ENCODE measurements at regions not wholly inside any gene's neighbourhood (a gene's known extent, or its start where the extent isn't known, plus 50 kb on each side); places are given as distances from the start of the nearest gene placed in this dataset.
"Not testable (repeated sequence)": the region's sequence is repeated elsewhere in the genome, so short reads cannot be mapped to it uniquely, and the experiment has no call there.

DNA sequence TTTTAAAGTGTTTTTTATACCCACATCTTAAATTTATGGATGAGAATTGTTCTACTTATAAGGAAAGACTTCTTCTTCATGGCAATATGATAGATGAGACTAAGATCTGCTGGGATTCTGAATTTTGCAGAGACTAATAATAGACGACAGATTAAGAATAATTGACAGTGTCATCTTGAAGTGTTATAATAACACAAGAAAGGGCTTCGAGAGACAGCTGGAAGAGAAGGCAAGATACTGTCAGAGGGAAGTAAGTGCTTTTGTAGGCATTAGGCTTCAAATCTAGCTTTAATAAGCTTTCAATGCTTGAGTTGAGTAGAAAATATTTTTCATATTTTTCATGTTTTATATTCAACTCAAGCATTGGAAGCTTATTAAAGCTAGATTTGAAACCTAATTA, 797.6 kb upstream of the PABPC4L start:
- no peak for DNase-seq

DNA sequence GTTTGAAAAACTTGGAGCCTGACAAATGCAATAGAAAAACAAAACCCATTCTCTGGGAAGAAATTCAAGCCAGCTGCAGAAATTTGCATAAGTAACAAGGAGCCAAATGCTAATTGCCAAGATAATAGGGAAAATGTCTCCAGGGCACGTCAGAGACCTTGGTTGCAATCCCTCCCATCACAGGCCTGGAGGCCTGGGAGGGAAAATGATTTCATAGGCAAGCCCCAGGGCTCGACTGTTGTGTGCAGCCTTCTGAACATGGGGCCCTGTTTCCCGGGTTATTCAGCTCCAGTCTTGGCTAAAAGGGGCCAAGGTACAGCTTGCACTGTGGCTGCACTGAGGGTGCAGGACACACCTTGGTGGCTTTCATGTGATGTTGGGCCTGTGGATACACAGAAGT, 760.4 kb upstream of the PABPC4L start:
- no peak for DNase-seq

GRCh38 chr4:134958862-134959261, 757.3 kb upstream of the PABPC4L start:
- no peak for DNase-seq

GRCh38 chr4:134955059-134955458, 753.5 kb upstream of the PABPC4L start:
- DNase-seq, result no peak

DNA sequence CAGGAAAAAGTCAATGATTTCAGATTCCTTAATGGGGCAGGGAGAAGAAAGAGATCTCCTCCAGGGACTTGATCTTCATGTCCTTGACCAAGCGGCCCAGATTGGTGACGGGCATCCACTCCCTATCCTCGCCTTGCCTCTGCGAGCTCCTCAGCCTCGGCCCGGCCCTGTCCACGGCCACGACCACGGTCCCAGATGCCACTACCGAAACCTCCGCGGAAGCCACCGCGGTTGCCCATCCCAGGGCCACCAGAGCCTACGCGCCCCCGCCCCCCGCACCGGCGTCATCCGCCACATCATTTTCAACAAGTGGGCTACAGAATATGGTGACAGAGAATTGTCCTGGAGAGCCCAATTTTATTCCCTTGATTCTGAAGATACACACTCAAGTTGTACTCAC, 751.2 kb upstream of the PABPC4L start:
- DNase-seq, result no peak

- no peak for DNase-seq
Measured at GRCh38 chr4:134952305-134952704, 750.7 kb upstream of the PABPC4L start.

DNA sequence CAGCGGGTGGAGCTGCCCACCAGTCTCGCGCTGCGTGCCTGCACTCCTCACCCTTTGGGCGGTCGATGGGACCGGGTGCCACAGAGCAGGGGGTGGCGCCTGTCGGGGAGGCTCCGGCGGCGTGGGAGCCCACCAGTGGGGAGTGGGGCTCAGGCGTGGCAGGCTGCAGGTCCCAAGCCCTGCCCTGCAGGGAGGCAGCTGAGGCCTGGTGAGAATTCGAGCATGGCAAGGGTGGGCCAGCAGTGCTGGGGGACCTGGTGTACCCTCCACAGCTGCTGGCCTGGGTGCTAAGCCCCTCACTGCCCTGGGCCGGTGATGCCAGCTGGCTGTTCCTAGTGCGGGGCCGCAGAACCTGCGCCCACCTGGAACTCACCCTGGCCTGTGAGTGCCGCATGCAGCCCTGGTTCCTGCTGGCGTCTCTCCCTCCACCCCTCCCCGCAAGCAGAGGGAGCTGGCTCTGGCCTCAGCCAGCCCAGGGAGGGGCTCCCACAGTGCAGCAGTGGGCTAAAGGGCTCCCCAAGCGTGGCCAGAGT, 746.6 kb upstream of the PABPC4L start:
- DNase-seq, result no peak

DNA sequence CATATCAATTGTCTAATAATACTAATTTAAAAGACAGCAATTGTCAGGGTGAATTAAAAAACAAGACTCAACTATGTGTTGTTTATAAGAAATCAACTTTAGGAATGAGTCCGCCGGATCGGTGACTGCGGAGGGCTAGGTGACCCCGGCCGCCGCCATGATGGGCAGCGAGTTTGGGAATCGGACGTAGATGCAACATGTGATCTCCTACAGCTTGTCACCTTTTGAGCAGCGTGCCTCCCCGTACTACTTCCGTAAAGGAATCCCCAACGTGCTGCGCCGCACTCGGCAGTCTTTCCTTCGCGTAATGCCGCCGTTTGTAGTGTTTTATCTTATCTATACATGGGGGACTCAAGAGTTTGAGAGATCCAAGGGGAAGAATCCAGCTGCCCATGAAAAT, 742.5 kb upstream of the PABPC4L start:
- no peak for DNase-seq

DNA sequence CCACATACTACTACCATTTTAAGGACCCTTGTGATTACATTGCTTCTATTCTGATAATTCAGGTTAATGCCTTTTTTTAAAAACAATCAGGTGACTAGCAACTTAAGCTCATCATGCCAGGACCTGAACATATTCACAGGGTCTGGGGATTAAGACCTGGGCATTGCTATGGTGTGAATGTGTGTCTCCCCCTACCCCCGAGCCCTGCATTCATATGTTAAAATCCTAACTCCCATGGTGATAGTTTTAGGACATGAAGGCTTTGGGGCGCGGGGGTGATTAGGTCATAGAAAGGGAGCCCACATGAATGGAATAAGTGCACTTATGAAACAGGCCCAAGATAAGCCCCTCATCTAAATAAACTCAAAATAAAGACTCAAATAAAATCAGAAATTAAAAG, 734.4 kb upstream of the PABPC4L start:
- no peak for DNase-seq

- peak; percentile 0 for DNase-seq
Measured at GRCh38 chr4:134935320-134935719, 733.7 kb upstream of the PABPC4L start.

DNA sequence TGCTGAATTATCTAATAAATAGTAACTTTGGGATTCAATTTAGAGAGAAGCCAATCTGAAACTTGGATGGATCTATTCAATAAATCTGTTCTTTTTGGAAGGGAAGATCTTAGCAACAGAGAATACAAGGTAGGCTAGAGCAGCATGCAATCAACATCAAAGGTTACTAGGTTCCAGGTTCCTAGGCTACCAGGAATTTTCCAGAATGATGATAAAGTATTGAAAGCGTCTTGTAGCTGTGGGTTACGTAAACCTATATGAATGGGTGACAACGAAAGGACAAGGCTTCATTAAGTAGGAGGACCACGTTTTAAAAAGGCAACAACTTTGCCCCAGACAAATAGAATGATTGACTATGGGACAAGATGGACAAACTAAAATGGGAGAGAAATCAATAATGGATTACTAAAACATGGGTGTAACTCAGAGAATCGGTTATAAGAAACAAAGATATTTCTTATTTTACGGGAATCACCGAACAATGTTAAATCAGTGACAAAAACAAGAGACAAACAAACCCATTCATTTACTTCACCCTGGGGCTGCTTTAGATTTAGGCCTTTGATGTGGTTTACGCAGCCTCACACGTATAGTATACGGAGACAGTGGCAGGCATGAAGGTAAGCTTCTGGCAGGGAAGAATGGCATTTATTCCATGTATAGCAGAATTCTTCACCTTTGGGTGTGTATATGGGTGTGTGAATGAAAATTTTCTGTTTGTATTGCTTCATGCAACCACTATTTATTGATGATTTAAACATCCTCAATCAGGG, 732.6 kb upstream of the PABPC4L start:
- no peak for DNase-seq

DNA sequence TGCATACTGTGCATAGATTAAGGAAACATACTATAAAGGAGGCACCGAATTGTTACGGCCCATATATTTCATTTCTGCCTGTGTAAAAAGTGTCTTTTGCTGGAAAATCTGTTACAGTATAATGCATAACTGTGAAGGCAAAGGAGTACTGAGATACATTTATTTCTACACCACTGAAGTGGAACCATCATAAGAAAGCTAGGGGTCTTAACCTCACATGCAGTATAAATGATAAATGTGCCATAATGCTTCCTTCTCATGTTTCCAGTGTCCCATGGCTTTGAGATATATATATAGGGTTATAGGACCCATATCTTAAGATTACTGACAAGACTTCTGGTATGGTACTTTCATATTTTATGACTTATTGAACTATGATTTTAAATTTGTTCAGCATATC, 713.8 kb upstream of the PABPC4L start:
- no peak for DNase-seq

- DNase-seq, result not testable (repeated sequence)
Measured at GRCh38 chr4:134914250-134914649, 712.7 kb upstream of the PABPC4L start.

DNA sequence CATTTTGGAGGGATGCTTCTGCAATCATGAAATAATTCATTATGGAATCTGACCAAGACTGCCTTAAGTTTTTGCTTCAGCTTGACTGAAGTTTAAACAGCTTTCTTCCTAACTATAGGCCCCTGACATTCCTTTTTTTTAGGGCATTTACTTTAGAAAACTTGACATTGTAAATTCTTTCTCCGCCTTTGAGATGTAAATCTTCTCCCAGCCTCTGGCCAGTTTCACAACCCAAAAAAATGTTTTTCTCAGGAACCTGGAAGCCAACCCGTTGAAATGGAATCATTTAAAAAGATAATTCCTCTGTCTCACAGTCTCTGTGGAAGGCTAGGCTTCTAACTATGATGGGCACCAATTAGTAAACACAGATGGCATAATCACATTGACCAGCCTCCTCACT, 710.4 kb upstream of the PABPC4L start:
- DNase-seq, result no peak

- no peak for DNase-seq
Measured at GRCh38 chr4:134906404-134907023, 704.9 kb upstream of the PABPC4L start.

- DNase-seq, result no peak
Measured at GRCh38 chr4:134905061-134905460, 703.5 kb upstream of the PABPC4L start.

DNA sequence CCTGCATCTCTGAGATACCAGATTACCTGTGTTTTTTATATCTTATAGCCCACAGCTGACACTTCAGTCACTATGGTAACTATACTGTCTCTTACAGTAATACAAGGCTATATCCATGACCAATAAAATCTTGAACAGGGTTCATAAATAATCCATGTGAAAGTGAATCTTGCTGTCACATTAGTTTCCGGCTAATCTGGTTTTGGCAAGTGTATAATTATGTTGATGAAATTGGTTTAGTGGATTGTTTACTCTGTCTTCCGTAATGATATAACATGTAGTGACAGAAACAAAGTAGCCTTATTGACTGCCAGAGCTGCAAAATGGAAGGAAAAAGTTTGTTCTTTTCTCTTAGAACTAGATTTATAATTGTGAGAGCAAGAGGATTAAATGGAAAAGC, 686.6 kb upstream of the PABPC4L start:
- DNase-seq, result no peak

DNA sequence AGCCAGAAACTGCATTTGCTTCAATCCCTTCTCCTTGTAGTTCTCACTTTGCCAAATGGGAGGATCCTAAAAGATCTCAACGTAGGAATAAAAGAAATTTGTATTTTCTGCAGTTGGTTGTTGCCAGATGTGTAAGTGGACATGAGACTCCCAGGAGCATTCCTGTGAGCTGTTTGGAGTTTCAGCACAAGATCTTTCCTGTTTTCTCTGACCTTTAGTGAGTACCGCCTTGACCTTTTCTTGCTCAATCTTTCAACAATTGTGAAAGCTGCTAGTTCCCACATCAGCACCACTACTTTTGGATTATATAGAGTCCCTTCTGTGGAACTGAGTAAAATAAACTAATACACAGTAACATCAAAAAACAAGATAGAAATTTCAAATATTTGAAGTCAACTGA, 683.8 kb upstream of the PABPC4L start:
- DNase-seq, result no peak

DNA sequence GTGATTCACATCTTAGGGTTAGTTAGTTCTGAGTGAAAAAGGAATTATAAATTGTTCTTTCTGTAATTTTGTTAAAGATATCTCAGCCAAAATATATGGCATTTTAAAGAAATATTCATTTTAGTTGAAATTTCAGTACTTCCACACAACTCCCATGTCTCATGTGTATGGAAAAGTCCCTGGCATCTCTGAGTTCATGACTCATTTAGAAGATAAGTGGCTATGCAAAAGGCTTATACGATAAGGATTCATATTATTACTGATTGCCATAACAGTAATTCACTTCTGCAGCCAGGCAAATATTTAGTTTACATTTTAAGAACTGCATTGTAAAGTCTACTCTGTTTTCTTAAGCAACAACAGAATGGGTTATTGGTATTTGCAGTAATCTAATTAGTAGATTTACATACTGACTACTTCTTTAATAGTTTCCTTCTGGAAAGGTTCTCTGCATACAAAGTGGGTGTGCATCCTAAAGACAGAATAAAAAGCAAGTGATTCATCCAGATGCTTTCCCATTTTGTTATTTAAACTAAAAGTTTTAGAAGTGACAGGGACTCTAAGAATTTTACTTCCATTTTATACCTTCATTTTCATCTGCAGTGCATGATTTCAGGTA, 682.4 kb upstream of the PABPC4L start:
- no peak for DNase-seq

DNA sequence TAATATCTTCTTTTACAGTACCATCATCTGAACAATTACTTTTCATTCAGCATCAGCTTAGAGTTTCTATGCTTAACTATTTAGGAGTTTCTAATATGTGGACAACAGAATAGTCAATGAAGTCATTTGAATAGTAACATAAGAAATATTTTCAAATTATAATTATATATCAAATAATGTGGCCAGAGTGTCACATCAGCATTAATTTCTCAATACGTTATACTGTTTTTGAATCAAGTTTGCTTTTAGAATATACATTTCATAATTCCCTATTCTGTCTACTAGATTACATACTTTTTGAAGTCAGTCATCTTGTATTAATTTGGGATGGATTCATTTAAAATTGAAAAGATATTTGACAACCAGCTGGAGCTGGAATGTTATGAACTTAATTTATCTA, 677.4 kb upstream of the PABPC4L start:
- no peak for DNase-seq

GRCh38 chr4:134867027-134867426, 665.4 kb upstream of the PABPC4L start:
- no peak for DNase-seq

- DNase-seq, result no peak
Measured at GRCh38 chr4:134865675-134866074, 664.1 kb upstream of the PABPC4L start.

GRCh38 chr4:134862116-134862515, 660.5 kb upstream of the PABPC4L start:
- no peak for DNase-seq

DNA sequence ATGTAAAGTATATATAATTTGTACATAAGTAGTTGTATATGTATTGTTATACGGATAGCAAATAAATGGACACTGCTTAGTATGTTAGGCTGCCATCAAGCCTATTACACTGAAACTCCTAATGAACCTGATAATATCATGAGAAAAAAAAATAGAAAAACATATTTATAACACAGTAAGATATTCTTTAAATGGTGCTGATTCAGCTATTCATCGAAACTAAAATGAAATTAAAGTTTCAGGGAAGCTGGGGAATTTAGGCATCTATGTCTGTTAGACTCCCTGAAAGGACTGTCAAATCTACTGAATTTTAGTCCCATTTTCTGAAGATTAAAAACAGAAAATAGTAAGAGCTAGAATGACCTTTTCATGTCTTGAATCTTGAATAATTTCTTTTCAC, 647.1 kb upstream of the PABPC4L start:
- no peak for DNase-seq

All from activated CD4-positive, alpha-beta T cell treated with anti-CD3 and anti-CD28 coated beads, Interleukin-2, Interleukin-6, amounts not matched to agents 100 ng/mL and 50 ng/mL, durations not matched to agents 16 hours and 8 hours (primary cell).